Ammon's horn (tissue), 1 donor: ENCODE measurements at regions not wholly inside any gene's neighbourhood (a gene's known extent, or its start where the extent isn't known, plus 50 kb on each side); places are given as distances from the start of the nearest gene placed in this dataset.
"Not testable (repeated sequence)": the region's sequence is repeated elsewhere in the genome, so short reads cannot be mapped to it uniquely, and the experiment has no call there.

ENCODE experiments used
- DNase-seq: peaks from one replicate; pipeline ENCODE4 v3.0.0-alpha.2; 2016; ENCODE audit warnings: low spot score

DNA sequence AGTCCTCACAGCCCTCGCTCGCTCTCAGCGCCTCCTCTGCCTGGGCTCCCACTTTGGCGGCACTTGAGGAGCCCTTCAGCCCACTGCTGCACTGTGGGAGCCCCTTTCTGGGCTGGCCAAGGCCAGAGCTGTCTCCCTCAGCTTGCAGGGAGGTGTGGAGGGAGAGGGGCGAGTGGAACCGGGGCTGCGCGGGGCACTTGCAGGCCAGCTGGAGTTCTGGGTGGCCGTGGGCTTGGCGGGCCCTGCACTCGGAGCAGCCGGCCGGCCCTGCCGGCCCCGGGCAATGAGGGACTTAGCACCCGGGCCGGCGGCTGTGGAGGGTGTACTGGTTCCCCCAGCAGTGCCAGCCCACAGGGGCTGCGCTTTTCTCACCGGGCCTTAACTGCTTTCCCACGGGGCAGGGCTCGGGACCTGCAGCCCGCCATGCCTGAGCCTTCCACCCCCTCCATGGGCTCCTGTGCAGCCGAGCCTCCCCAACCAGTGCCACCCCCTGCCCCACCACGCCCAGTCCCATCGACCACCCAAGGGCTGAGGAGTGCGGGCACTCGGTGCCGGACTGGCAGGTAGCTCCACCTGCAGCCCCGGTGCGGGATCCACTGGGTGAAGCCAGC lies 584.1 kb upstream of the KLF12 start:
- DNase-seq = not testable (repeated sequence)

GRCh38 chr13:74715718-74716117 lies 581.5 kb upstream of the KLF12 start:
- DNase-seq = no peak

GRCh38 chr13:74710006-74710405 lies 575.8 kb upstream of the KLF12 start:
- no peak for DNase-seq

- DNase-seq = no peak
Observed at GRCh38 chr13:74709226-74709625, 575.0 kb upstream of the KLF12 start.

DNA sequence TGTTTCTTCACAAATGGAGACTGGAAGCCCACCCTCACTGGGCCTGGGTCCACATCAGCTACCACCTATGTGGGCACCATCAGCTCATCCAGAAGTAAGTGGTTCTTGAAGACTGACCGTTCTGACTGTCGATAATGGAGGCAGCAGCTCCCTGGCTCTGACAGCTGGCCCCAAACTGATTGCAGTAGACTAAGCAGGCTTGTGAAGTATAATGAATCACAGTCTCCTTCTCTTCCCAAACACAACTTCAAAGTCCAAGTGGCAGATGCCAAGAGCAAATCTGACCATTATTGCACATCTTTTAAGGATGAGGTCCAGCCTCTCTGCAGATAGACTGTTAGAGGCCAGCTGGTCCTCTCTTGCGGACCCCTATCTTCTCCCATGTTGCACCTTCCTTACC lies 574.4 kb upstream of the KLF12 start:
- no peak for DNase-seq

DNA sequence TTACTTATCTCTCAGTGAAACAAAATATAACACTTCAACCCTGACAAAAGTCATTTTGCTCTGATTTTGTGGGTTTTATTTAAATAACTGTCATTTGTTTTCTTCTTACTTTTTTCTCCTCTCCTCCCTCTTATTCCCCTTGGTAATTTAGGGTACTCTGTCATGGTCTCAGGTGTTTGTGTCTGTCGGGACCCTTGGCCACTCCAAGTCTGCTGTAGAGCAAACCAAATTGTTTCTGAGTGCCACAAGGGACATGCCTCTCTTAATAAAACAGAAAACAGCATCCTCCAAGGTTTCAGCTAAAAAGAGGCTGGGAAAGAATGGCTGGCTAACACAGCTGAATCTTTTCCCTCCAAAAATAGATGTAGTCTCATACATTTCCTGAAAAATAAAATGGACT lies 573.1 kb upstream of the KLF12 start:
- DNase-seq = no peak

GRCh38 chr13:74706801-74707200 lies 572.6 kb upstream of the KLF12 start:
- DNase-seq = no peak

GRCh38 chr13:74705438-74705837 lies 571.2 kb upstream of the KLF12 start:
- DNase-seq = no peak

GRCh38 chr13:74703855-74704387 lies 569.7 kb upstream of the KLF12 start:
- DNase-seq = no peak

DNA sequence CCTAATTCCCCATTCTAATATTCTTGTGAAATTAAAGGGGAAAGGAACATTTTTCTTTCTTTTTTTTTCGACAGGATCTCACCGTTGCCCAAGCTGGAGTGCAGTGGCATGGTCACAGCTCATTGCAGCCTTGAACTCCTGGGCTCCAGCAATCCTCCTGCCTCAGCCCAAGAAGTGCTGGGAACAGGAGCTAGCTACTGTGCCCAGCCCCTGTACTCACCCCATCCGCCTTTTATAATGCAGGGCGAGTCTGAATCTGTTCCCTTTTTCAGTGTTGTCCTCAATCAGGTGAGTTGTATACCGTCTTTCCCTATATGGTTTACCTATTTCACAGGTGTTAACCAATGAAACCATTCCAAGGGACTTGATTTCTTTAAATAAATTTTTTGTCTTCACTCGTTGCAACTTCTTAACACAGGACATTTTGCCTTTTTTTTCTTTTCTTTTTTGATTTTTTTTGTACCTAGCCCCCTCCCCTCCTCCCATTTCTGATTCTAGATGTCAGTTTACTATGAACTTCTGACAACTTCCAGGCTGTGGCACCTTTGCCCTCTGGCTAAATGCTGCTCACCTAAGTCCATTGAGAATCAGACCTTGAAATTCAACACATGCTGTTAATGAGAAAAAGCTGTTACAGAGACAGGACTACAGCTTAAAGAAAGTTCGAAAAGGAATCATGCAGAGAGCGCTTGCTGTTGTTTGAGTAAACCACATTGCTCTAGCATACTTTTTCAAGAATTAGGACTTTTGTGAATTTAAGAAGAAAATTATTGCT lies 562.1 kb upstream of the KLF12 start:
- no peak for DNase-seq

DNA sequence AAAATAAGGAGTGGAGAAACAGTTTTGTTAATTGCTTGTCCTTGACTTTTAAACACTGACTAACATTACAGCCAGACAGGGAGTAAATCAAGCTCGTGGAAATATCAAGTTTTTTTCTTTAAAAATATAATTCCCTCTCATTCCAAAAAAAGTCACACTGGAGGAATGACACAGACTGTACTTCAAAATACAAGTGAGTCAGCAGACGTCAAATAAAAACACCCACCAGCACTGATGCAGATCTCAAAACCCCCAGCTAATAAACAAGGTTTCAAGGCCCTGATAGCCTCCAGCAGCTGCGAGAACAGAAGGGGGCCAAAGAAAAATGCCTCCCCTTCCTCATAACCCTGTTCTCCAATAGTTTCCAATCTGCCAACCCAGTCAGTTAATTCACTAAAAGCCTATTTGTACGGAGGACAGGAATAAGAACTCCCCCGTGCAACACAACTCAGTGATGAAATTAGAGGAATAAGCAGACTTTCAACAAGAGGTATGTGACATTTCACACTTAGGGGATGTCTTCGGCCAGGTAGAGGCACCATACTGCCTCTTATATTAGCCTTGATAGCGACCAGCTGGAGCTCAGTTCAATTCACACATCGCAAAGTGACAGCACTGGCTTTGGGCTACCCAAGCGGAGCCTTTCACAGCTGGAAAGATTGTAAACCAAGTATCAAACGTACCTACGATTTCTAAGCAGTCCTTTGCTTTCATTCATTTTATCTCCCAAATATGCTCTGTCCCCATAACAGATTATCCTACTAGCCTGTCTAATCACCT lies 561.0 kb upstream of the KLF12 start:
- peak; percentile 11 for DNase-seq

DNA sequence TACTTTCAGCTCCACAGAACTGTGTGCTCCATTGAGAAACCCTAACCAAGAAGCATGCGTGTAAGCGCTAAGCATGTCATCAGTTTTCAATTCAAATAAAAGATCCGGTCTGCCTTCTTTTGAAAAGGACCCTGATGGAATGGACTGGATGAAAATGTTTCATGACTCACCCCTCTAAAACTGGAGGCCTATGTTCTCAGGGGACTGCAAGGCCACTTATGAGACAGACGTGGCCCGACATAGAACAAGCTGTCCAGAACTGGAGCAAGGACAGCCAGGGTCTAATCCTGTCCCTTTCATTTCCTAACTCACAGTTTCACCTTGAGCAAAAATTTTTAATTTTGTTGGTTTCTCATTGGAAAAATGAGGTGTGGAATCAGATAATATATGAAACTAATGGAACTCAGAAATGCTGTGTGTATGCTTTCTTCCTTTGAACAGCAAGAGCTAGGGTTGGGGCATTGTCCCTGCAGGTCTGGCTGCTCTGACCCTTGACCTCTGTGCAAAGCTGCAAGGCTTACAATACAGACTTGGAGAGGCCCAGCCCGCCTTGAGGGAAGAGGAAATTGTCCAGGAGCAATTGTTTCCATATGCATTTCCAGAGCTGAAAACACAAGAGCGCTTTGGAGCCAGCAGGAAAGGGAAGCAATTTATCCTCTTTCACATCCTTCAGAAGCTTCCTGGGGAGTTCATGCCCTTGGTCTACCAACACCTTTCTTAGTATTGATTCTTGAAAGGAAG lies 553.4 kb upstream of the KLF12 start:
- DNase-seq = no peak

GRCh38 chr13:74683411-74683810 lies 549.2 kb upstream of the KLF12 start:
- no peak for DNase-seq

DNA sequence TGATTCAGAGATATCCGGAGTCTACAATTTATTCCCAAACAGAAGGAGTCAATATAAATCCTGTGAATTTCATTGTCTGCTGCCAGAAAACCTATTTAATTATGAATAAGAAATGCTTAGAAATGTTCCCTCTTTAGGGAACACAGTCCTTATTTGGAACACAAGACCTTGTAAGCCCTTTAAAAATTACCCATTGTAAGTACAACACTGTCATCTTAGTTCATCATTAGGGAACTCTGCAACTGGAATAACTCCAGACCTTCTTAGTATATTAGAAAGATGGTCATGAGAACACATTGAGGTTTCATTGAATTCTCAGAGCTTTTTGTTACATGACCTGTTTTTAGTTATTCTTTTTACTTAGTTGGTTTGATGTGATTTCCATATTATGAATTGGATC lies 548.5 kb upstream of the KLF12 start:
- no peak for DNase-seq

- DNase-seq = no peak
Observed at GRCh38 chr13:74681891-74682290, 547.7 kb upstream of the KLF12 start.

DNA sequence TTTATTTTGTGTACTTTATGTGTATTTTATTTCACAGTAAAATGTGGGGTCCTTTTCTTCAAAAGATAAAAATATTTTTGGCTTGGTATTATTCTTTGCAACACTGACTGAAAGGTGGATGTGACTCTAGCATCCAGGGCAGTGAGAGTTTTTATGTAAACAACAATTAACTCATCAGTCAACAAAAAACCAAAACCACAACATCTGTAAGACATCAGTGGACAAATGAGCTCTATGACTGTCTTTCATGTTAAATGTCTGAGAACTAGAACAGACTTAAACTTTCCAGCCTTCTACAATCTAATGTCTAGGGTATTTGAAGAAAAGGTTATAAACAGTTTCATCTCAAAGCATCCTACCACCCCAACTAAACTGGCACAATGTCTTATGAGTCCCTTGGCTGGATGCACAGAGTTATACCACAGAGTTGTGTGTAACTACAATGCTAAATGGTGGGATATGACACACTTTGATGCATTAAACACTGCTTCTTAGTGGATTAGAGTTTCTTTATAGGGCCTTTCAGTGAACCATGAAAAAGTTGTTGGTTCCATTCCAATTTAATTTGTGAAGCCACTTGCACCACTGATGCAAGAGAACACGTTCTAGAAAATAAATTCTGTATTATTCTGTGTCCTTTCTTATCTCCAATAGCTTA lies 544.2 kb upstream of the KLF12 start:
- no peak for DNase-seq

DNA sequence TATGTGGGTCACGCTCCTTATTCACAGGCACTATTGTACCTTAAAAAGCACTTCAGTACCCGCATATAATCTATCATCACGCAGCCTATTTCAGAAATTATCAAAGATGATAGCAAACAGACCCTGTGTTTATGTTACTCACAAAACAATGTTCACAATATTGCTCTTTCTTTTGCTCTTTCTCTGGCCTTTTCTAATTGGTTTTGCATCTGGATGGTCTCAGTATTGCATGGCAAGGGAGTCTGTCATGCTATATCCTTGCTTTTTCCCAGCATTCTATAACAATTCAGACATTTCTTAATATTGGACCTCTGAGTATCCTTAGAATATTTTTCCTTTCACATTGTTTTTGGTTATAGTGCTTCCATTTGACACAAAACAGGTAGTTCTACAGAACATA lies 541.8 kb upstream of the KLF12 start:
- no peak for DNase-seq

DNA sequence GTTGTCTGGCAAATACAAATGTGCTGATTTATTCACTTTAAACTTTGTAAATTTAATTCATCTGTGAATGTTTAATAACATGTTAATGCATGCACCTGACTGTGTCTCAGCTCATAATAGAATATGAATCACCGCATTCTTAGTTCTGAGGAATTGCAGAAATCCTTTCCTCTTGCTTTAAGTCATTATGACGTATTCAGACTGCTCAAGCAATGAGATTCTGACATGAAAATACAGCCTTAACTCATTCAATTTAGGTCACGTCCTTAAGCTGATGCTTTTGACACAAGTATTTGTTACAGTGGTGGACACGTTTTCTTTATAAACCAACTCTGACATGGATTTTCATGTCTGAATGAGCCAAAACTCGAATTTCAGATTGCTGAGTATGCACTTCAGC lies 541.0 kb upstream of the KLF12 start:
- no peak for DNase-seq

DNA sequence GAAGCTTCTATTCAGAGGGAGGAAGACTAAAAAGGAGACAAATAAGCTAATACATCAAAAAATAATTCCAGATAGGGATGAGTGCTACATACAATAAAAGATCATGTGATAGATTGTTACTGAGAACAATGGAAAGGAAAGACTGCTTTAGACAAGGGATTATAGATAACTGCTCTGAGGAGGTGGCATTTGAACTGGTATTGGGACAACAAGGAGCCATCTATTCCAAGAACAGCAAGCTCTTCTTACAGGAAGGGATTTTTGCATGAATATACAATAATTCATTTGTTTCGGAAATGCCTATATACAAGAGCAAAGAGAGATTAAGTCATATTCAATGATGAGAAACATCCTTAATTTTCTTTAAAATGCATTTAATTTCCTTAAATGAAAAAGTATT lies 540.5 kb upstream of the KLF12 start:
- DNase-seq = no peak

DNA sequence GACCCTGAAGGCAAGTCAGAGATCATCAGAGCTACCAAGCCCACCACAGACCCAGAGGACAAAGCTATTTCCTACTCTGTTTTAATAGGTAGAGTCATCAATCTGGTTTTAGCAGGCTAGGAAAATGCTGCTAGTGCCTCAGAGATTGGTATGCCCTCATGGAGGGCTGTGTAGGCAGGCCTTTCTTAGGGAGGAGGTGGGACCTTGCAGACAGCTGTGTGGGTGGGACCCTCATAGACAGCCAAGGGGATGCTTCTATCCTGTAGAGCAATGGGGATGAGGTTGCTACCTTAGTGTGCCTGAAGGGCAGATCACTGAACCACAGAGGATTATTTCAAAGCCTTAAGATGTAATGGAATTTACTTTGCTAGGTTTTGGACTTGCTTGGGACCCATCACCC lies 534.9 kb upstream of the KLF12 start:
- no peak for DNase-seq

DNA sequence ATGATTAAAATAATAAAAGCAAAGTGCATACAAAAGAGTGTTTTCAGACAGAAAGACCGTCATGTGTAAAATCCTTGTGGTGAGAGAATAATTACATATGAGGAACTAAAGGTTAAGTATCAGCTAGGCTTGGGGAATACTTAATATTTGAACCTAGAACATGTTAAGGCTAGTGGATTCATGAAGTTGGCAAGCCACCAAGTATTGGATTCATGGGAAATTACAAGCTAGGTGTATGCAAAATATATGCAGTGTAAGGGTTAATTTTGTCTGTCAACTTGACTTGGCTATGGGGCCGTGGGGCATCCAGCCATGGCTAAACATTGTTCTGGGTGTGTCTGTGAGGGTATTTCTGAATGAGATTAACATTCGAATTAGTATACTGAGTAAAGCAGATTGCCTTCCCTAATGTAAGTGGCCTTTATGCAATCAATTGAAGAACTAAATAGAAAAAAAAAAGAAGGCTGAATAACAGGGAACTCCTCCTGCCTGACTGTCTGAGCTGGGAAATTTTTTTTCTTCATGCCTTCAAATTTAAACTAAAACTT lies 533.5 kb upstream of the KLF12 start:
- DNase-seq = no peak
